ENCODE measurements at regions not wholly inside any gene's neighbourhood (a gene's known extent, or its start where the extent isn't known, plus 50 kb on each side); places are given as distances from the start of the nearest gene placed in this dataset.

DNA sequence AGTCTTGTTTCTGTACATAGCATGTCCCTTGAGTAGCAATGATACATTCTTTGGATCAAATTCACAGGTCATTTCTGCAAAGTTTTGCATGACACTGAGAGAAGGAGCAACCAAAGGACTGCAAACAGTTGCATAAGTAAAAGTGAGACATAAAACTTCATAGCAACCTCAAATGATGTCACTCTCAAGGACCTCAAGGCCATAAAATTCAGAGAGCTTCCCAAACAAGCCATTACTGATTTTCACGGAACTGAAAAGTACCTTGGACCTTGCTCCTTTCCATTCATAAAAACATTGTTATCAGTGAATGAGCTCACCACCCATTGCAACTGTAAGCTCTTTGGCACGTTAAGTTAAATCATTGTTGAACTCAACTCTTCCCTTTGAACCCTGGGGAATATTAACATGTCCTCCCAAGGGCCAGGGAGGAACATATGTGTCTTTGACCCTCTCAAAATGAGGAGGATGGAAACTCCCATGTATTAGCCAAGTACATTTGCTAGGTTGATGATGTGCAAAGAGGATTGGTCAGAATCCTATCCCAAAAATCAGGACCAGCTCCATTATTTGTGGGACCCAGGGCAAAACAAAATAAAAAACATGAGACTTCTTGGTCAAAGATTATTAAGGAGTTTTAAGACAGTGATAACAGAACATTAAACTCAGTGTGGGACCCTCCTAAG lies 275.0 kb upstream of the DYNLRB2 start:
- DNase-seq, result no peak
- WGBS, 4 donors, result 33 to 52% (median 38%) methylated on average over 2 of the region's 2 CpGs
- Histone ChIP-seq H3K27ac (no peak overlapping the region), H3K36me3 (replicated peaks in 1 of 2) (no peaks in the 10 kb centered on the region), H3K27me3 (no peaks in the 10 kb centered on the region), H3K4me3 (no peak overlapping the region), H3K4me1 (replicated peaks in 1 of 2) (no peaks in the 10 kb centered on the region), H3K9me3 (replicated peaks in 1 of 3) (no peaks in the 10 kb centered on the region)
- intact Hi-C loops (cut with DNase I), result no loop called here
- TF ChIP-seq, protein P1, sequence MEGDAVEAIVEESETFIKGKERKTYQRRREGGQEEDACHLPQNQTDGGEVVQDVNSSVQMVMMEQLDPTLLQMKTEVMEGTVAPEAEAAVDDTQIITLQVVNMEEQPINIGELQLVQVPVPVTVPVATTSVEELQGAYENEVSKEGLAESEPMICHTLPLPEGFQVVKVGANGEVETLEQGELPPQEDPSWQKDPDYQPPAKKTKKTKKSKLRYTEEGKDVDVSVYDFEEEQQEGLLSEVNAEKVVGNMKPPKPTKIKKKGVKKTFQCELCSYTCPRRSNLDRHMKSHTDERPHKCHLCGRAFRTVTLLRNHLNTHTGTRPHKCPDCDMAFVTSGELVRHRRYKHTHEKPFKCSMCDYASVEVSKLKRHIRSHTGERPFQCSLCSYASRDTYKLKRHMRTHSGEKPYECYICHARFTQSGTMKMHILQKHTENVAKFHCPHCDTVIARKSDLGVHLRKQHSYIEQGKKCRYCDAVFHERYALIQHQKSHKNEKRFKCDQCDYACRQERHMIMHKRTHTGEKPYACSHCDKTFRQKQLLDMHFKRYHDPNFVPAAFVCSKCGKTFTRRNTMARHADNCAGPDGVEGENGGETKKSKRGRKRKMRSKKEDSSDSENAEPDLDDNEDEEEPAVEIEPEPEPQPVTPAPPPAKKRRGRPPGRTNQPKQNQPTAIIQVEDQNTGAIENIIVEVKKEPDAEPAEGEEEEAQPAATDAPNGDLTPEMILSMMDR (IDR thresholded peaks at IDR 0.05), result no peak
- TF ChIP-seq POLR2A (IDR thresholded peaks at IDR 0.05), result no peak

DNA sequence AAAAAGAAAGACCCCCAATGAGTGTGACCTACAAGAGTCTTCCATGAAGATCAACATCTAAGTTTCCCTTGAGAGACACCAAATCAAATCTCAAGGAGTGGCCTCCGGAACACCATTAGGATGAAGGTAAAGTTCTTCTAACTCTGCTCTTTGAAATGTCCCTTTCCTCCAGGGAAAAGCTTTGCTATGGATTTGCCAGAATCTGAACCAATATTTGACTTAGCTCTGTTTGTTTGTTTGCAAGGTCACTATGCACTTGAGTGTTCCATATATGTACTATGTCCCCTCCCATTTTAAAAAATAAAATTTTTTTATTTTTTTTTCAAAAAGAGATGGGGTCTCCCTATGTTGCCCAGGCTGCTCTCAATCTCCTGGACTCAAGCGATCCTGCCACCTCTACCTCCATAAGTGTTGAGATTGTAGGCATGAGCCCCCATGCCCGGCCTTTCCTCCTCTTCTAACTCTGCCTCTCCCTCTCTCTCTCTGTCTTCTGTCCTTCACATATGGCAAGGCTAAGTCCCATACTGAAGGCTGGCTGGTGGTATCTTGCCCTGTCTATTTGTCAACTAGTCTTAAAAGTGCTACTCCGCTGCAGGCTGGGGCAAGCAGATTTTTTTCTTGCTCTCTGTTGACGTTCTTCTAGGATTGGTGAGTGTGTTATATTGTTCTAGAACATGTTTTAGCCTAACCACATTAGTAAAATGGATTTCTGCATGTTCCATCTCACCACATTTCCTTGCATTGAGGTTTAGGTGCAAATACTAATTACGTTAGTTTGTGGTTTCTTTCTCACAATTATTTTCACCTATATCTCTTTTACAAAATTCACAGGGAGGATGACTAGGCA lies 276.7 kb upstream of the DYNLRB2 start:
- 77 to 85% (median 79%) methylated on average over 6 of the region's 6 CpGs for WGBS, 4 donors
- DNase-seq, result no peak
- H3K27ac ChIP-seq, result no peak overlapping the region
- H3K4me3 ChIP-seq, result no peak overlapping the region
- TF ChIP-seq POLR2A (IDR thresholded peaks at IDR 0.05), result no peak
- no peaks in the 10 kb centered on the region for H3K36me3 ChIP-seq (replicated peaks in 1 of 2)
- no peaks in the 10 kb centered on the region for H3K9me3 ChIP-seq (replicated peaks in 1 of 3)
- no peaks in the 10 kb centered on the region for H3K27me3 ChIP-seq
- H3K4me1 ChIP-seq (replicated peaks in 1 of 2), result no peaks in the 10 kb centered on the region
- intact Hi-C loops (cut with DNase I), result no loop called here

DNA sequence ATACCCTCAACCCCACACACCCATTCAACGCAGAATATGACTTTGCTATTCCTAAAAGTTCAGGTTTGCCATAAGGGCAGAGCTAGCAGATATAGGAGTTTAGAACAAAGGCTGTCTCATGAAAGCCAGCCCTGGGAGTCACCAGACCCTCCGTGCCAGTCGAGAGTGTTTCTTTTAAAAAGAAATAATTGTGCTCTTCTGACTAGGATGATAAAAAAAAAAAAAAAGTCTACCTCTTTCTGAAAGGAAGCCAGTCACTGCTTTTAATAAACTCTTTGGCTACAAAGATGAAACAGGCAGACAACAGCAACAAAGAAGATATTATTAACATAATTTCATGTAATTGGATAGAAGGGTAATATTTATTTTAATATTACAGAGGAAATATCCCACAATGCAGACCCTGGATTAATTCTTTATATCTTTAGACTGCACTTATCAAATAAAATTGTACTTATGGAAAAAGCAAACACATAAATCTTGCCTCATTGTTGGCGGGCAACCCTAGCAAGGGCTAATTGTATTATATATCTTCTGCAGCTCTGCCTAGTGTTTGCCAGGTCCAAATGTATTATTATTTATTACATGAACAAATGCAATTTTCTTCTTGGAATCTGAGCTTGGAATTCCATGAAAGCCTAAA lies 277.5 kb upstream of the DYNLRB2 start:
- Histone ChIP-seq H3K9me3 (replicated peaks in 1 of 3) (no peaks in the 10 kb centered on the region), H3K27me3 (no peaks in the 10 kb centered on the region), H3K36me3 (replicated peaks in 1 of 2) (no peaks in the 10 kb centered on the region), H3K27ac (no peak overlapping the region), H3K4me1 (replicated peaks in 1 of 2) (no peaks in the 10 kb centered on the region), H3K4me3 (no peak overlapping the region)
- DNase-seq, result no peak
- TF ChIP-seq, protein P1 (IDR thresholded peaks at IDR 0.05), result no peak
- no peak for TF ChIP-seq POLR2A (IDR thresholded peaks at IDR 0.05)
- intact Hi-C loops (cut with DNase I), result no loop called here
- 73 to 84% (median 81%) methylated on average over 4 of the region's 4 CpGs for WGBS, 4 donors

- Histone ChIP-seq H3K9me3 (replicated peaks in 1 of 3) (no peaks in the 10 kb centered on the region), H3K4me3 (no peak overlapping the region), H3K27ac (no peak overlapping the region), H3K4me1 (replicated peaks in 1 of 2) (no peaks in the 10 kb centered on the region), H3K27me3 (no peaks in the 10 kb centered on the region), H3K36me3 (replicated peaks in 1 of 2) (no peaks in the 10 kb centered on the region)
- intact Hi-C loops (cut with DNase I), result no loop called here
- 74 to 89% (median 78%) methylated on average over 4 of the region's 4 CpGs for WGBS, 4 donors
- no peak for DNase-seq
- TF ChIP-seq POLR2A (IDR thresholded peaks at IDR 0.05), result no peak
- TF ChIP-seq, protein P1 (IDR thresholded peaks at IDR 0.05), result no peak
Observed at GRCh38 chr16:80260906-80261311, 279.9 kb upstream of the DYNLRB2 start.
